ENCODE measurements at regions not wholly inside any gene's neighbourhood (a gene's known extent, or its start where the extent isn't known, plus 50 kb on each side); places are given as distances from the start of the nearest gene placed in this dataset.
A peak's percentile ranks its signal among the peaks of the same experiment; 100 is the strongest.
"Not testable (repeated sequence)": the region's sequence is repeated elsewhere in the genome, so short reads cannot be mapped to it uniquely, and the experiment has no call there.

DNA sequence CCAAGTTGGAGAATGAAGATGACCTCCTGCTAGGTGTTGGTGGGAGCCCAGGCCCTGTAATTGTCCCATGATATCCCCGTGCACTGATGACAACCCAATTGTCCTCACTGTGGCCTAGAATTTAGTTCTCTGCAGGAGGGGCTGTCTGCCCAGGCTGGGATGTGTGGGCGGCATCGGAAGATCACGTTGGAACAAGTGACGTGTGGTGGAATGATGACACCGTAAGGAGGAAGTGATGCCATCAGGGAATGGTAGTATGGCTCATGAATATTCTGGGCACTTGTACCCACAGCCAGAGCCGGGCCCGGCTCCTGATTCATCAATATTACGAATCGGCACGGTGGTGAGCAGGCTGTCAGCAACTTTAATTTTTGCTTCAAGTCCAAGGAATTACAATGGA is 111.6 kb downstream of the MIAT start:
- CTCF ChIA-PET: interaction anchor here (0.6 kb wide), 1 partner anchor 64 kb away, joined by 6 read pairs; no protein-coding TSS in a partner anchor
- DNase-seq (ENCODE audit: low spot score): peak; percentile 43
- Histone ChIP-seq H3K36me3 (ENCODE audit: insufficient read depth, low read length, poor library complexity, severe bottlenecking) (no peaks in the 10 kb centered on the region), H3K4me1 (ENCODE audit: insufficient read depth, low read length, poor library complexity, severe bottlenecking) (peaks cover 8% of the 10 kb centered on the region), H3K27ac (ENCODE audit: low read depth, low read length, poor library complexity, severe bottlenecking) (no peak overlapping the region), H3K4me3 (ENCODE audit: low read depth, low read length, poor library complexity, severe bottlenecking) (no peak overlapping the region), H3K9me3 (ENCODE audit: low read depth, low read length, poor library complexity, severe bottlenecking) (peaks cover 6% of the 10 kb centered on the region), H3K27me3 (replicated peaks; ENCODE audit: insufficient read depth, low read depth, low read length, poor library complexity) (no peaks in the 10 kb centered on the region)
- TF ChIP-seq EZH2 (IDR thresholded peaks at IDR 0.05; ENCODE audit: borderline replicate concordance, low read depth, low read length, poor library complexity, severe bottlenecking) (no peak), CTCF (conservative IDR thresholded peaks at IDR 0.05; ENCODE audit: low read depth, low read length) (no peak)
- intact Hi-C loops (cut with micrococcal nuclease; ENCODE audit: unreplicated experiment): no loop called here
- POLR2A ChIA-PET (ENCODE audit: low non-redundant PET): no interaction called here
- no TSS peak for BruUV-seq (replicated peaks)

- no TSS peak for BruUV-seq (replicated peaks)
- peaks cover 8% of the 10 kb centered on the region for H3K4me1 ChIP-seq (ENCODE audit: insufficient read depth, low read length, poor library complexity, severe bottlenecking)
- no peaks in the 10 kb centered on the region for H3K27me3 ChIP-seq (replicated peaks; ENCODE audit: insufficient read depth, low read depth, low read length, poor library complexity)
- CTCF ChIA-PET: no interaction called here
- H3K4me3 ChIP-seq (ENCODE audit: low read depth, low read length, poor library complexity, severe bottlenecking): no peak overlapping the region
- TF ChIP-seq EZH2 (IDR thresholded peaks at IDR 0.05; ENCODE audit: borderline replicate concordance, low read depth, low read length, poor library complexity, severe bottlenecking) (no peak), CTCF (conservative IDR thresholded peaks at IDR 0.05; ENCODE audit: low read depth, low read length) (no peak)
- no peak for DNase-seq (ENCODE audit: low spot score)
- intact Hi-C loops (cut with micrococcal nuclease; ENCODE audit: unreplicated experiment): no loop called here
- POLR2A ChIA-PET (ENCODE audit: low non-redundant PET): no interaction called here
- peaks cover 6% of the 10 kb centered on the region for H3K9me3 ChIP-seq (ENCODE audit: low read depth, low read length, poor library complexity, severe bottlenecking)
- H3K27ac ChIP-seq (ENCODE audit: low read depth, low read length, poor library complexity, severe bottlenecking): no peak overlapping the region
- H3K36me3 ChIP-seq (ENCODE audit: insufficient read depth, low read length, poor library complexity, severe bottlenecking): no peaks in the 10 kb centered on the region
Observed at GRCh38 chr22:26769663-26770062, 112.3 kb downstream of the MIAT start.

- ChIA-PET CTCF (no interaction called here), POLR2A (ENCODE audit: low non-redundant PET) (no interaction called here)
- no peak overlapping the region for H3K27ac ChIP-seq (ENCODE audit: low read depth, low read length, poor library complexity, severe bottlenecking)
- no peak for DNase-seq (ENCODE audit: low spot score)
- peaks cover 8% of the 10 kb centered on the region for H3K4me1 ChIP-seq (ENCODE audit: insufficient read depth, low read length, poor library complexity, severe bottlenecking)
- peaks cover 6% of the 10 kb centered on the region for H3K9me3 ChIP-seq (ENCODE audit: low read depth, low read length, poor library complexity, severe bottlenecking)
- H3K4me3 ChIP-seq (ENCODE audit: low read depth, low read length, poor library complexity, severe bottlenecking): no peak overlapping the region
- no TSS peak for BruUV-seq (replicated peaks)
- TF ChIP-seq EZH2 (IDR thresholded peaks at IDR 0.05; ENCODE audit: borderline replicate concordance, low read depth, low read length, poor library complexity, severe bottlenecking) (no peak), CTCF (conservative IDR thresholded peaks at IDR 0.05; ENCODE audit: low read depth, low read length) (no peak)
- H3K27me3 ChIP-seq (replicated peaks; ENCODE audit: insufficient read depth, low read depth, low read length, poor library complexity): no peaks in the 10 kb centered on the region
- intact Hi-C loops (cut with micrococcal nuclease; ENCODE audit: unreplicated experiment): no loop called here
- H3K36me3 ChIP-seq (ENCODE audit: insufficient read depth, low read length, poor library complexity, severe bottlenecking): no peaks in the 10 kb centered on the region
Observed at GRCh38 chr22:26770624-26771023, 113.2 kb downstream of the MIAT start.

- H3K27ac ChIP-seq (ENCODE audit: low read depth, low read length, poor library complexity, severe bottlenecking); POLR2A ChIA-PET (ENCODE audit: low non-redundant PET); DNase-seq (ENCODE audit: low spot score); H3K27me3 ChIP-seq (replicated peaks; ENCODE audit: insufficient read depth, low read depth, low read length, poor library complexity); intact Hi-C loops (cut with micrococcal nuclease; ENCODE audit: unreplicated experiment); H3K9me3 ChIP-seq (ENCODE audit: low read depth, low read length, poor library complexity, severe bottlenecking); CTCF ChIA-PET; H3K4me1 ChIP-seq (ENCODE audit: insufficient read depth, low read length, poor library complexity, severe bottlenecking); H3K4me3 ChIP-seq (ENCODE audit: low read depth, low read length, poor library complexity, severe bottlenecking); BruUV-seq (replicated peaks); H3K36me3 ChIP-seq (ENCODE audit: insufficient read depth, low read length, poor library complexity, severe bottlenecking): not testable (repeated sequence)
Observed at GRCh38 chr22:26773054-26773453, 115.7 kb downstream of the MIAT start.

Data from A673 (cell line).